Central memory CD8-positive, alpha-beta T cell (primary cell): ENCODE measurements at regions not wholly inside any gene's neighbourhood (a gene's known extent, or its start where the extent isn't known, plus 50 kb on each side); places are given as distances from the start of the nearest gene placed in this dataset.
"Not testable (repeated sequence)": the region's sequence is repeated elsewhere in the genome, so short reads cannot be mapped to it uniquely, and the experiment has no call there.

Experiments used
- ATAC-seq: fragments of 150-1000 bp; cut with Tn5 transposase; replicated peaks from 2 replicates; pipeline ENCODE4 v1.10.0; 2022; ENCODE audit warnings: mild to moderate bottlenecking, moderate FRiP score, moderate number of reproducible peaks; ENCODE audit not compliant: poor library complexity, severe bottlenecking; ENCODE audit errors: extremely low read depth
- DNase-seq, 2 donors: peaks; one replicate each; pipeline ENCODE4 v3.0.0; 2021; ENCODE audit warnings: low spot score in 2 of 2
- H3K27ac Mint-ChIP-seq: one replicate; pipeline ENCODE4 v1.8.0; 2022; ENCODE audit warnings: low read depth, mild to moderate bottlenecking, moderate library complexity, mixed read lengths
- H3K27me3 Mint-ChIP-seq: one replicate; pipeline ENCODE4 v1.8.0; 2022; ENCODE audit warnings: mixed read lengths
- H3K36me3 Mint-ChIP-seq: one replicate; pipeline ENCODE4 v1.8.0; 2022; ENCODE audit warnings: mild to moderate bottlenecking, moderate library complexity, mixed read lengths; ENCODE audit not compliant: insufficient read depth
- H3K4me1 Mint-ChIP-seq: one replicate; pipeline ENCODE4 v1.8.0; 2022; ENCODE audit warnings: mixed read lengths
- H3K4me3 Mint-ChIP-seq: one replicate; pipeline ENCODE4 v1.8.0; 2022; ENCODE audit warnings: mild to moderate bottlenecking, moderate library complexity, mixed read lengths
- H3K9me3 Mint-ChIP-seq: one replicate; pipeline ENCODE4 v1.8.0; 2022; ENCODE audit warnings: mixed read lengths

DNA sequence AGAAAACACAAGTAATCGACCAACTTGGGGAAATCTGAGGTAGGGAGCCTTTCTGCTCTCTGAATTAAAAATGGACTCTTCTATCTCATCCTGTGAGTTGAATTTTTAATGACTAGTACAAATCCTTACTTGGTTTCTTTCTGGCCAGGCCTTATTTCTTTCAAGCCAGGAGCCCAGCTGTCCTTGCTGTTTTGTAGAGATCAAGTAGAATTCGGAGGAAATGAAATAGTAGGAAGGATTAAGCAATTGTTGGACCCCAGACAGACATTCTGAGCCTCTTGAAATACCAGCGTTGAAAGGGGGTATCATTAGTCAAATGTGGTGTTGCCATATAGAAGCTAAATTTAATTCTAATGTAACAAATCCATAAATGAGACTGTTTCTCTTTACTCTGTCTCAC is 53.7 kb upstream of the SMIM15 start:
- ATAC-seq: no peak
- peaks cover 1% of the 10 kb centered on the region for H3K36me3 Mint-ChIP-seq
- H3K9me3 Mint-ChIP-seq: no peaks in the 10 kb centered on the region
- H3K4me3 Mint-ChIP-seq: no peak overlapping the region
- no peaks in the 10 kb centered on the region for H3K4me1 Mint-ChIP-seq
- no peak overlapping the region for H3K27ac Mint-ChIP-seq
- peaks cover 28% of the 10 kb centered on the region for H3K27me3 Mint-ChIP-seq
- DNase-seq: no peak

DNA sequence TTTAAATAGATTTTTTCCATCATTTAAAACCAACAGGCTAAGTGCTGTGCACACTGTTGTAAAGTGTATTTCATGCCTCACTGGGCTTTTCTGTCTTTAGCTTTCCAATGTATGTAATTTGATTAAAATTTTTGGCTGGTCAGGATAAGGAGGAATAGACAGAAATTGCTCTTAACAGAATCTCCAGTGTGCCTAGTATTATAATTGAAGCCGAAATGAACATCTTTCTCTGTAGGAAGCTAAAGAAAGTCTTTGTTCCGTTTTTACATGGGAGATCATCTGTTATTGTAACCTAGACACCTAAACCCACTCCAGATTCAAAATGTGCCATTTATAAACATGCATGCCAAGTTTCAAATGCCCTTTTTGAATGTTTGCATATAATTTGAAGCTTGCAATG is 54.5 kb upstream of the SMIM15 start:
- Mint-ChIP-seq H3K9me3 (no peaks in the 10 kb centered on the region), H3K27me3 (peaks cover 28% of the 10 kb centered on the region), H3K4me3 (no peak overlapping the region), H3K4me1 (no peaks in the 10 kb centered on the region), H3K27ac (no peak overlapping the region), H3K36me3 (peaks cover 1% of the 10 kb centered on the region)
- ATAC-seq (no peak), DNase-seq (no peak)

DNA sequence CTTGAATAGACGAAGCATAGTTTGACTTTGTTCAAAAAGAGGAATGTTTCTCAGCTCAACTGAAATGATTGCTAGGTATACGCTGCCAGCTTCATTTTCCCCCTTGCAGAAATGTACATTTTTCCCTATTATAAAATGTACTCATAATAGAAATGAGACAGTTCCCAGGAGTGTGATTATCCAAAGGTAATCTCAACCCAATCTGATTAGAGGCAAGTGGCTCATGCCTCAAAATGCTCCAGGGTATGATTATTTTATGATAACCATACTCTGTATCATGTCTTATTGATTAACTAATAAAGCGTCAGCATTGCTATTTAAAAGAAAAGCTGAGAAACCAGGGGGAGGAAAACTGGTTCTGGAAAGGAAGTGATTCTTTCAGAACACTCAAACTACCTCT is 54.9 kb upstream of the SMIM15 start:
- Mint-ChIP-seq H3K9me3 (no peaks in the 10 kb centered on the region), H3K27me3 (peaks cover 25% of the 10 kb centered on the region), H3K4me3 (no peak overlapping the region), H3K27ac (no peak overlapping the region), H3K4me1 (no peaks in the 10 kb centered on the region), H3K36me3 (peaks cover 1% of the 10 kb centered on the region)
- no peak for DNase-seq
- ATAC-seq: no peak

DNA sequence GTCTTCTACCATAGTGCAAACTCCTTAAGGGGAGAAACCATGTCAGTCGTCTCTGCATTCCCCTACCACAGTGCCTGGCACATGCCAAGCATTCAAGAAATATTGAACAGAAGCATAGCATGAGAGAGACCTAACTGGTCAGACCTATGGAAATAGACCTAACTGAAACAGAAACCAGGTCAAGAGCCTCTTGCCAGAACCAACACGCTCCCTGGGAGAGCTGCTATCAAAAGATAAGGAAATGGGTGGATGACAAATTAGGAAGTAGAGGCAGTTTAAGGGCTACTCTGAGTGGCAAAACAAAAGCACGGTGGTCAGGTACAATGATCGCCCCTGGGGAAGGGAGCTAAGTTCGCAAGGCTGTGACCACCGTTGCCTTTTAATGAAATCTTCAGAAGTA is 66.0 kb upstream of the SMIM15 start:
- H3K27me3 Mint-ChIP-seq: no peaks in the 10 kb centered on the region
- H3K4me1 Mint-ChIP-seq: peaks cover 5% of the 10 kb centered on the region
- no peak overlapping the region for H3K27ac Mint-ChIP-seq
- H3K36me3 Mint-ChIP-seq: no peaks in the 10 kb centered on the region
- no peak overlapping the region for H3K4me3 Mint-ChIP-seq
- no peak for DNase-seq
- ATAC-seq: no peak
- H3K9me3 Mint-ChIP-seq: no peaks in the 10 kb centered on the region

DNA sequence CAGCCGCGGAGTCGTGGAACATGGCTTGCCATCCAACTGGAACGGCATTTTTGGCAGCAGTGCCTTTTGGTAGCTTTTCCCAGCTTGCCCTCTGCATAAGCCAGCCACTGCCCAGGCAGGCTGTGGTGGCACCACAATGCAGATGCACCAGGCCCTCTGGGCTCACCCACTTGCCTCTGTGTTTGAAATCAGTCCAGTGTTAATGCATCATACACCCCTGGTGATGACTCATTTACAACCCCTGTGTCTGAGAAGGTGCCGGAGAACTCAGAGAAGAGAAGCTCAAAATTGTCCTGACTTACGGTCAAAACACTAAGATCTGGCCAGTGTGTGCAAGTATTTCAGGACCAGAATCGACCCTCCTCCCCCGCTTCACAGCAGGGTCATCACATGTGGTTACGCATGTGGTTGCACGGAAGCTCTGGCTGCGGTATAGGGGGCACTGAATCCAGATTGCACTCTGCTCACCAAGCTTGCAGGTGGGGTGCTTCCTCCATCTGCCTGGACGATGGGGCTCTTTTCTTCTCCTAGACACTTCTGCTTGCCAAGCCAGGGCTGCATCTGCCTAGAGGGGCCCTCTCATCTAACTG is 66.5 kb upstream of the SMIM15 start:
- Mint-ChIP-seq H3K4me3 (no peak overlapping the region), H3K27ac (no peak overlapping the region), H3K27me3 (no peaks in the 10 kb centered on the region), H3K36me3 (no peaks in the 10 kb centered on the region), H3K9me3 (no peaks in the 10 kb centered on the region), H3K4me1 (peaks cover 5% of the 10 kb centered on the region)
- DNase-seq: no peak
- no peak for ATAC-seq

DNA sequence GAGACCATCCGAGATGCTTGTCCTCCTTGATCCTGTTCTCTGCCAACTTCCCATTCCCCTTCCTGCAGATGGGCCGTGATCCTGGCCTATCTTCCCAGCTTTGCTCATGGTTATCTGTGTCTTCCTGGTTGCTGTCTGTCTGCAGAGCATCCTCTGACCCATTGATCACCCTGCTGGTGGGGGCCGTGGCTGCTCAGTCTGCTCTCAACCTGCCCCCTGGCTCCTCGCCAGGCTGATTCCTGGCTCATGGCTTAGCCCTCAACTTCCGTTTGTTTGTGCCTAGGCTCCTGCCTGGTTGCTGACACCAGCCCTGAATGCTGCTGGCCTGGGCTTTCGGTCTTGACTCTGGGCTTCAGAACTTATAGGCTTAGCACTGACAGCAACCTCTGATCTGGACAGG is 67.1 kb upstream of the SMIM15 start:
- Mint-ChIP-seq H3K27ac (no peak overlapping the region), H3K4me1 (peaks cover 5% of the 10 kb centered on the region), H3K27me3 (no peaks in the 10 kb centered on the region), H3K4me3 (no peak overlapping the region), H3K36me3 (no peaks in the 10 kb centered on the region), H3K9me3 (no peaks in the 10 kb centered on the region)
- DNase-seq (no peak), ATAC-seq (no peak)

DNA sequence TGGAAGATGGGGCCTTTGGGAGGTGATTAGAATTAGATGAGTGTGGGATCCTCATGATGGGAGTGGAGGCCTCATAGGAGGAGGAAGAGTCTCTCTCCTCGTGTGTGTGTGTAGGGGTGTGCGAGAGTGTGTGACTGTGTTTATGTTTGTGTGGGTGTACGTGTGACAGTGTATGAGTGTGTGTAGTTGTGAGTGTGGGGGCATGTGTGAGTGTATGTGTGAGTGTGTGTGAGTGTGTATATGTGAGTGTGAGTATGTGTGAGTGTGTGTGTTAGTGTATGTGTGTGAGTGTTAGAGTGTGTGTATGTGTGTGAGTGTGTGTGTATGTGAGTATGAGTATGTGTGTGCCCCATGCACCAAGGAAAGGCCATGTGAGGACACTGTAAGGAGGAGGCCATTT is 68.2 kb upstream of the SMIM15 start:
- Mint-ChIP-seq H3K9me3 (no peaks in the 10 kb centered on the region), H3K4me1 (peaks cover 5% of the 10 kb centered on the region), H3K36me3 (no peaks in the 10 kb centered on the region), H3K27ac (no peak overlapping the region), H3K27me3 (no peaks in the 10 kb centered on the region), H3K4me3 (no peak overlapping the region)
- DNase-seq: no peak
- ATAC-seq: no peak

DNA sequence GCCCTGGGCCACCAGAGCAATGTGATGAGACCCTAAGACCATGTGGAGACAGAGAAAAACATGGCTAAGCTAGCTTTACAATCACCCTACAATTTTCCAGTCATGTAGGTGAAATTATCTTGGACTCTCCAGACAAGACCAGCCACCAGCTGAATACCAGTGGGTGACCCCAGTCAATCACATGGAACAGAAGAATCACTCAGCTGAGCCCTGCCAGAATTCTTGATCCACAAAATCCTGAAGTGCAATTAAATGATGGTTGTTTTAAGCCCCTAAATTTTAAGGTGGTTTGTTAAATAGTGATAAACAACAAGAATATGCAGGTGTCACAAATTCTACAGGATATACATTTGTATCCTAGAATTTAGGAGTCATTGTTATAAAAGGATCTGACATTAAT is 69.5 kb upstream of the SMIM15 start:
- H3K27me3 Mint-ChIP-seq: peaks cover 4% of the 10 kb centered on the region
- no peak for ATAC-seq
- H3K9me3 Mint-ChIP-seq: no peaks in the 10 kb centered on the region
- no peak for DNase-seq
- H3K36me3 Mint-ChIP-seq: no peaks in the 10 kb centered on the region
- H3K4me1 Mint-ChIP-seq: peaks cover 5% of the 10 kb centered on the region
- no peak overlapping the region for H3K4me3 Mint-ChIP-seq
- H3K27ac Mint-ChIP-seq: no peak overlapping the region

DNA sequence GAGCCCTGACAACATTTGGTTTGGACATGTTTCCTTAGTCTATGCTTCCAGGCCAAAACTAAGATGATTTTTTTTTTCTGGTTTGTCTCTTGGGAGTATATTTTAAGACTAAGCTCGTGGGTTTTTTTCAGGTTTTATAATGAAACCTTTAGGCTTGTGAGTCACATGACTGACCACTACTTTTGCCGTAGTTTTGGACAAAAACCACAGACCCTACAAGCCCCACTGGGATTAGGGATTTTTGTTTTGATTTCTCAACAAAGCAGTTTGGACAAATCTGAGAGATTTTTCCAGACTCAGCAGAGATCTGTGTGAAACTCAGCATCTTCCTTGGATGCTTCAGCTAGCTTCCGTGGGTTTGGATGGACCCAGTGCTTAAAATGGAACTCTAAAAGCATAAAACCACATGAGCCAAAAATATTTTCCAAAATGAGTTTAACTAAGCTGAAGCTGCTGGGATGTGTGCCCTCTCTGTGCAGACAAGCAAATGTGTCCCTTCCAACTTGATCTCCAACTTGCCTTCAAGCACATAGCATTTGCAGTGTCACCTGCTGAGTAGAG is 70.3 kb upstream of the SMIM15 start:
- H3K4me1 Mint-ChIP-seq: peaks cover 5% of the 10 kb centered on the region
- no peaks in the 10 kb centered on the region for H3K36me3 Mint-ChIP-seq
- no peak overlapping the region for H3K4me3 Mint-ChIP-seq
- H3K27ac Mint-ChIP-seq: no peak overlapping the region
- H3K9me3 Mint-ChIP-seq: no peaks in the 10 kb centered on the region
- ATAC-seq (no peak), DNase-seq (no peak)
- peaks cover 12% of the 10 kb centered on the region for H3K27me3 Mint-ChIP-seq

DNA sequence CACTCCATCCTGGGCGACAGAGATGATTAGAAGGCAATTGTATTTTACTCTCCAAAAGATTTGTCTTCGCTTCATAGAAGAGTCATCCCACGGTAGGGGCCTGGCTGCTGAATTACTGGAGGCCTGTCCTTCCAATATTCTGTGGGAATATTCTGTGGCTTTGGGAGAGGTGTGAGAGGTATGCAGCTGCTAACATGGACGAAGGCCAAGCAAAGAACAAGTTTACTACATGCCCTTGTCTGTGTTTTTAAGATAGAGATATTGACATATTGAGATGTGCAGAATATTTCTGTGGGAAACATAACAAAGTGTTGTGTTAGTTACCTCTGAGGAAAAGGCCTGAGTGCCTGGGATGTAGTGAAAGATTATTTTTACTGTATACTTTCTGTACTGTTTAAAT is 71.8 kb upstream of the SMIM15 start:
- Mint-ChIP-seq H3K27ac (no peak overlapping the region), H3K4me3 (no peak overlapping the region), H3K36me3 (no peaks in the 10 kb centered on the region), H3K4me1 (peaks cover 5% of the 10 kb centered on the region), H3K27me3 (peaks cover 23% of the 10 kb centered on the region), H3K9me3 (no peaks in the 10 kb centered on the region)
- no peak for ATAC-seq
- no peak for DNase-seq

DNA sequence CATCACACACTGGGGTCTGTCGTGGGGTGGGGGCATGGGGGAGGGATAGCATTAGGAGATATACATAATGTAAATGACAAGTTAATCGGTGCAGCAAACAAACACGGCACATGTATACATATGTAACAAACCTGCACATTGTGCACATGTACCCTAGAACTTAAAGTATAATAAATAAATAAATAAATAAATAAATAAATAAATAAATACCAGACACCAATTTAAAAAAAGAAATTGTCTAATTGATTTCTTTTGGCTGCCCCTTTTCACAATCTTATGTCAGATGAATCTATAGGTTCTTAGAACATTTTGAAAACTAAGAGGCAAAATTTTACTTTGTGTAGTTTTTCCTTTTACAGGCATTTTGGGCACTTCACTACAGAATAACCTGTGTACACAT is 74.4 kb upstream of the SMIM15 start:
- H3K4me1 Mint-ChIP-seq, H3K9me3 Mint-ChIP-seq, DNase-seq, H3K27ac Mint-ChIP-seq, H3K36me3 Mint-ChIP-seq, ATAC-seq, H3K4me3 Mint-ChIP-seq: not testable (repeated sequence)
- peaks cover 30% of the 10 kb centered on the region for H3K27me3 Mint-ChIP-seq

DNA sequence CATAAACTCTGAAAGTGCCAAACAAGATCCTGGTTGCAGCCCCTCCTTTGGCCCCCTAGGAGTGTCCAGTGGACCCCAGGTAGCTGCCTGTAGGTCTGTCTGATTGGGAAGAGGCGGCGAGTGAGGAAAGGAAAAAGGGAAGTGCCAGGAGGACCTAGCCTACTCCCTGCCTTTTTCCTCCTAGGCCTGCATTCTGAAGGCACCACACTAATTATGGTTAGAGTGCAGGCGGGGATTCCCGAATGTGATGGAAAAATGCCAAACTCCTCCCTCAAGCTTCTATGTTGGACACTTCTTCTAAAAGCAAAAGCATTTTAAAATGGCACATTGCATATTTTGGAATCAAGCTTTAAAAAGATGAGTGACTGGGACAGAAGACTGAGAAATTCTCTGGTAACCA is 83.2 kb upstream of the SMIM15 start:
- no peaks in the 10 kb centered on the region for H3K4me1 Mint-ChIP-seq

DNA sequence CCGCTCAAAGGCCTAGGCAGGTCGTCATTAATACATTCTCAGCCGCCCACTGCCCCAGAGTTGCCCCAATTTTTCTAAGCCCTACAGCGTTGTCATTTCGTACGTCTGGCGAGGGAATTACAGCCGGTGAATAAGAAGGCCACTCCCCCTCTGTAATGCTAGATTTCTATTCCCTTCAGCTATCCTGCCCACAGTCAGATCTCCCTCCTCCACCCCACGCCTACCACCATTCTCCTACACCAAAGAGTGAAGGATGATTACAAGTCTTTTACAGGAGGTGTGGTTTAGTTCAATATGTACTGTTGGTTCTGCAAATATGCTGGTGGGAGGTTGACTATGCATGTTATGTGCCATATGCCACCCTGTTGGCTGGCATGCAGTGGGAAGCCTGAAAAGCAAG is 83.7 kb upstream of the SMIM15 start:
- Mint-ChIP-seq H3K27me3 (peaks cover 13% of the 10 kb centered on the region), H3K36me3 (peaks cover 2% of the 10 kb centered on the region), H3K4me3 (no peak overlapping the region), H3K4me1 (no peaks in the 10 kb centered on the region), H3K27ac (no peak overlapping the region), H3K9me3 (no peaks in the 10 kb centered on the region)
- no peak for ATAC-seq
- DNase-seq: no peak

More for the DNA sequence above, 83.2 kb upstream of the SMIM15 start:
- peaks cover 2% of the 10 kb centered on the region for H3K36me3 Mint-ChIP-seq
- H3K9me3 Mint-ChIP-seq: no peaks in the 10 kb centered on the region
- no peak overlapping the region for H3K27ac Mint-ChIP-seq
- H3K4me3 Mint-ChIP-seq: no peak overlapping the region
- H3K27me3 Mint-ChIP-seq: peaks cover 13% of the 10 kb centered on the region
- DNase-seq (no peak), ATAC-seq (no peak)
